ENCODE measurements at regions not wholly inside any gene's neighbourhood (a gene's known extent, or its start where the extent isn't known, plus 50 kb on each side); places are given as distances from the start of the nearest gene placed in this dataset.

GRCh38 chr6:138691595-138692057, 81.9 kb upstream of the CCDC28A start:
- Histone ChIP-seq H2BK12ac (ENCODE audit: insufficient read length, low read depth, low read length) (no peak overlapping the region), H3K23me2 (ENCODE audit: insufficient read length, low read depth, low read length, poor library complexity, severe bottlenecking) (peaks cover 12% of the 10 kb centered on the region), H3K56ac (ENCODE audit: insufficient read length, low read depth, low read length) (no peak overlapping the region), H3K4ac (ENCODE audit: low read depth, low read length) (no peak overlapping the region), H3K14ac (ENCODE audit: insufficient read depth, low read length) (0 out of 2 replicates have a peak overlapping the region, but pooled peaks have one; percentile 67), H3K23ac (ENCODE audit: insufficient read length, low read depth, low read length) (no peak overlapping the region), H3K79me2 (ENCODE audit: insufficient read depth, low read length) (peaks cover 4% of the 10 kb centered on the region; the same call in 1 of the 2 replicates), H4K5ac (ENCODE audit: insufficient read length, low read depth, low read length) (no peak overlapping the region), H3K79me1 (ENCODE audit: insufficient read depth, low read depth, low read length, poor library complexity, severe bottlenecking) (peaks cover 3% of the 10 kb centered on the region), H2BK5ac (ENCODE audit: insufficient read length, low read length) (no peak overlapping the region), H4K20me1 (ENCODE audit: control insufficient read depth, insufficient read depth, insufficient read length) (no peaks in the 10 kb centered on the region), H3K18ac (ENCODE audit: insufficient read length, low read depth, low read length) (no peak overlapping the region), H2AFZ (ENCODE audit: low read length) (no peak overlapping the region), H4K8ac (replicated peaks; ENCODE audit: insufficient read length, low read depth, low read length) (no peak overlapping the region), H3K27me3 (ENCODE audit: insufficient read depth, low read length) (no peaks in the 10 kb centered on the region; the same call in 1 of the 2 replicates), H3T11ph (ENCODE audit: low read length) (no peak overlapping the region), H2BK120ac (ENCODE audit: low read depth, low read length, poor library complexity, severe bottlenecking) (no peak overlapping the region), H3K27ac (ENCODE audit: insufficient read length, low read depth, low read length) (no peak overlapping the region), H3K4me2 (ENCODE audit: insufficient read depth, insufficient read length, low read length) (peak overlapping the region; percentile 97), H2BK20ac (ENCODE audit: low read depth, low read length, poor library complexity, severe bottlenecking) (no peak overlapping the region), H3K9ac (ENCODE audit: extremely low read depth, insufficient read length, low read length) (peak overlapping the region; percentile 62), H2AK5ac (ENCODE audit: insufficient read length, low read length) (no peak overlapping the region), H4K91ac (ENCODE audit: insufficient read length, low read depth, low read length) (no peak overlapping the region), H2BK15ac (ENCODE audit: low read depth, low read length) (no peak overlapping the region), H3K9me3 (ENCODE audit: control insufficient read depth, low read depth, low read length) (no peaks in the 10 kb centered on the region), H3K4me1 (ENCODE audit: insufficient read depth, low read length) (no peaks in the 10 kb centered on the region; the same call in 1 of the 2 replicates)
- Mint-ChIP-seq H3K4me1 (peaks cover 14 to 26% of the 10 kb centered on the region in 2 experiments), H3K9me3 (no peaks in the 10 kb centered on the region), H3K36me3 (ENCODE audit: insufficient read depth in 1 of 3, low read depth in 3 of 3) (peaks cover 0 to 4% (median 2%) of the 10 kb centered on the region in 3 experiments; a peak in 2 of 7 replicates), H3K27me3 (ENCODE audit: low read depth) (peaks cover 6% of the 10 kb centered on the region), H3K27ac (peak overlapping the region in 2 of 3 experiments; percentile 58 to 80; a peak in 3 of 7 replicates), H3K4me3 (peak overlapping the region; percentile 89 to 94)
- TF ChIP-seq, protein P1, sequence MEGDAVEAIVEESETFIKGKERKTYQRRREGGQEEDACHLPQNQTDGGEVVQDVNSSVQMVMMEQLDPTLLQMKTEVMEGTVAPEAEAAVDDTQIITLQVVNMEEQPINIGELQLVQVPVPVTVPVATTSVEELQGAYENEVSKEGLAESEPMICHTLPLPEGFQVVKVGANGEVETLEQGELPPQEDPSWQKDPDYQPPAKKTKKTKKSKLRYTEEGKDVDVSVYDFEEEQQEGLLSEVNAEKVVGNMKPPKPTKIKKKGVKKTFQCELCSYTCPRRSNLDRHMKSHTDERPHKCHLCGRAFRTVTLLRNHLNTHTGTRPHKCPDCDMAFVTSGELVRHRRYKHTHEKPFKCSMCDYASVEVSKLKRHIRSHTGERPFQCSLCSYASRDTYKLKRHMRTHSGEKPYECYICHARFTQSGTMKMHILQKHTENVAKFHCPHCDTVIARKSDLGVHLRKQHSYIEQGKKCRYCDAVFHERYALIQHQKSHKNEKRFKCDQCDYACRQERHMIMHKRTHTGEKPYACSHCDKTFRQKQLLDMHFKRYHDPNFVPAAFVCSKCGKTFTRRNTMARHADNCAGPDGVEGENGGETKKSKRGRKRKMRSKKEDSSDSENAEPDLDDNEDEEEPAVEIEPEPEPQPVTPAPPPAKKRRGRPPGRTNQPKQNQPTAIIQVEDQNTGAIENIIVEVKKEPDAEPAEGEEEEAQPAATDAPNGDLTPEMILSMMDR (conservative IDR thresholded peaks at IDR 0.05): no peak
- WGBS (ENCODE audit: extremely low coverage, insufficient read length, low lambda C conversion rate): no CpG with 5 or more reads among the region's 14 CpGs
- peak; percentile 55 for DNase-seq
